ENCODE measurements at regions not wholly inside any gene's neighbourhood (a gene's known extent, or its start where the extent isn't known, plus 50 kb on each side); places are given as distances from the start of the nearest gene placed in this dataset.

DNA sequence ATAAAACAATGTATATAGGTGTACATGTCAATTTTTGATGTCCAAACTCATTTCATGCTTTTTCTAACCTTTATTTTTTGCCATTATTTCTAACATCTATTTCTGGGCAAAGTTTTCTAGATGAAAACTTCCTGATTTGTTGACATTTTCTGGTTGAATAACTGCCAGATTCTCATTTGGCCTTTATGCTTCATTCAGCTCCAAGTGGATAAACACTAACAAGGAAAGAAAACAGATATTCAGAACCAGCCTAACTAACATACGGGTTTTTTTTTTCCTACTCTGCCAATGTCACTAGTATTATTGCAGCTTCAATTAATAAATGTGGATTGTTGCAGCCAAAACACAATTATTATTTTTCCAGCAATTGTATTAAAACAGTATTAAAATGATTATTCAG, 50.9 kb upstream of the RAP1GDS1 start:
- peak; percentile 6 to 15 for DNase-seq

DNA sequence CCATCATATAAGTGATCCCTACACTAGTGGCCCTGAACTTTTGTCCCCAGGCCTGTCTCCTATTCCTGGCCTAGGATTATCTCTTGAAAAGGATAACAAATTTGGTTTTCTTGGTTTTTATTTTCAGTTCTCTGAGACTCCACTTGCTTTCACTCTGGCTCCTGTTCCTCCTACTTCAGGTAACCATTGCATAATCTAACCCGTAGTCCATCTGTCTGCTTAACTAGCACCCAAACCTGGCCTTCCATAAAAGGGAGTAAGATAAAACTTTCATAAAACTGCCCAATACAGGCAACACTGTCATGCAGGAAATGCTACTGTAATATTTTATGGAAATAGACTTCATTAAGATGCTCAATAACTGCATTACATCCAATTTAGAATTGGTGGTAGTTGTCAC, 52.1 kb upstream of the RAP1GDS1 start:
- DNase-seq: no peak

GRCh38 chr4:98204236-98204553, 57.0 kb upstream of the RAP1GDS1 start:
- no peak for DNase-seq

GRCh38 chr4:98203332-98204235, 57.6 kb upstream of the RAP1GDS1 start:
- no peak for DNase-seq

DNA sequence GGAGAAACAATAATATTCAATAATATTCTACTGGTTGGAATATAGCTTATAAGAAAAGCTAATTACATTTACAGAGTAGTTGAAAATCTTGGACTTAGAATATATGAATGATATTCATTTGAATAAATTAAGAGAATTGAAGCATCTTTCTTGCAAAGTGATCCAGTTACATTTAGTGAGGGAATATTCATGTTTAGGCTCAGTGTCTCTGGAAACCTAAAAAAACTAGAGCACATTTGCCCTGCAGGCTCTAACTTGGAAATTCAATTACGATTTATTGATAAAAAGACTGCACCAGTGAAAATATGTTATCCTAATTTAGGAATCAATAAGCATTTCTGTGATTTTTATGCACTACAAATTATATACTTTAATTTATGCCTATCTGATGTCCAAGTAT, 58.3 kb upstream of the RAP1GDS1 start:
- DNase-seq: no peak

DNA sequence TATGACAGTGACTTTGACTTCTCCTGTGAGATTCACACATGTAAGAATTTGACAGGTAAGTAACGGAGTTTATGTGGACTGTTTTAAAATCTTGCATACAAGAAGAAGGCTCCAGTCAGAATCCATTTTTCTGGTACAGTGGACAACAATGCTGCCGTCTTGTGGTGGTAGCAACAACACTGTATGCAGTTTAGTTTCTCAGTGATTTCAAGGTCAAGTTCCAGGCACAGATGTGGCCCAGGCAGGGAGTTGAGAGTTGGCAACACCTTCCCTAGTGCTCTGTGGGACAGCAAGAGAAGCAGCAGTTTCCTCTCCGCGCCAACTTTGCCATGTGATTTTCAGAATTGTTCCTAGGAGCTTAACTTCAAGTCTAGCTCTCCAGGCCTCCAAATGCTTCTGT, 56.0 kb upstream of the STPG2 start:
- peak in 1 of 2 experiments; percentile 11 for DNase-seq

DNA sequence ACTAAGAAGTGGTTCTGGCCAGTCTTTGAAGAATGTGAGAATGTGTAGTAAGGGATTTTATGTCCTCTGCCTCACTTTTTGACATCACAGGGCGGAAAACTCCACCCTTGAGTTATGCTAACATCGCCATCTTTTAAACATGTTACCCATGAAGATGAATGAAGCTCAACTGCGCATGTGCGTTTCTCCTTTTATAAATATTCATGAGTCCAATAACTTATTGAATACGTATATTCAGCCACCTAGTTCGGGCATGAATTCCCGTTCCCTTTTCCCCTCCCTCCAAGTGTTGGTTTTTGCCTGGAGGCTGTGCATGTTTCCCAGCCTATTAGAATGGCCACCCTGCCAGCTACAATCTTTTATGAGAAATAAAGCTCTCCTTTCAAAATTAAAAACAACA, 51.7 kb upstream of the STPG2 start:
- DNase-seq: no peak

DNA sequence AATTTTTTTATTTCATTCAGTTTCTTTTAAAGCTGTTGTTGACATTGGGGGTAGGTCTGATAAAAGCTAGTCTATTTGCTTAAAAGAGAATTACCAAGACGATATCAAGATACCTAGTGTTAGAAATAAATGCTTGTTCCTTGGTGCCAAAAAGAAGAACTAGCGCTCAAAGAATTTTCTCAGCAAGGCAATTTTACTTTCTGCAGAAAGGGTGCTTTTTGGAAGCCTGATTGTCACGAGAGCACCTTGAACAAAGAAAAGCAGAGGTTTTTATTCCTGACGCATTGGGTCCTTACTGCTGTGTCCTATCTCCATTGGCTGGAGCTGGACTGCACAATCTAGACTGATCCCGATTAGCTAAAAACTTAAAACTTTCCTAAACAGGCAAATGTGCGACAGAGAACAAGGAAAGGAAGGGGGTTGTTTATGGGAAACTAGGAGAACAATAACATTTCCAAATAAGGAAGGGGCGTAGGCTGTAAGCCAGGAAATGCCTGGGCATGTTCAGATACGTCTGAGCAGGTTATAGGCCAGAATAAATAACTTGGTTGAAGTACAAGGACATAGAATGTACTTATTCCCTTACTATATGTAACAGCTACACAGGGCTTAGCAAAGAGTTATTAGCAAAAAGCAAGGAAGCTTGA, 50.3 kb upstream of the STPG2 start:
- no peak for DNase-seq

All from NCI-H446 (cell line).